OCI-LY3 (cell line): ENCODE measurements at regions not wholly inside any gene's neighbourhood (a gene's known extent, or its start where the extent isn't known, plus 50 kb on each side); places are given as distances from the start of the nearest gene placed in this dataset.

Experiments used
- CTCF ChIP-seq: fragments of 200-600, 300-600 bp; sonication (generic); IDR thresholded peaks from 2 replicates; pipeline ENCODE4 v1.5.1; 2014; ENCODE audit warnings: antibody characterized with exemption, low read length, low read depth
- EZH2phosphoT487 ChIP-seq: fragments of 200-600 bp; shearing (Covaris generic); IDR thresholded peaks from 2 replicates; pipeline ENCODE4 v1.6.1; 2018; ENCODE audit warnings: antibody characterized with exemption, mixed run types, low read depth

- no peak for TF ChIP-seq CTCF
- TF ChIP-seq EZH2phosphoT487 = no peak
These were observed 425.9 kb upstream of the JARID2 start for GRCh38 chr6:14819840-14820420.
